DND-41 (cell line): ENCODE measurements at regions not wholly inside any gene's neighbourhood (a gene's known extent, or its start where the extent isn't known, plus 50 kb on each side); places are given as distances from the start of the nearest gene placed in this dataset.

Source experiments
- CTCF ChIP-seq: IDR thresholded peaks from 2 replicates; pipeline ENCODE4 v1.5.1; 2012; ENCODE audit warnings: borderline replicate concordance, low read length, moderate library complexity, mild to moderate bottlenecking; ENCODE audit not compliant: poor library complexity, severe bottlenecking; ENCODE audit errors: extremely low read depth
- EZH2 ChIP-seq: IDR thresholded peaks from 3 replicates; pipeline ENCODE4 v1.6.1; 2012; ENCODE audit warnings: borderline replicate concordance, low read depth, mild to moderate bottlenecking, moderate library complexity, low read length, inconsistent platforms; ENCODE audit not compliant: severe bottlenecking

GRCh38 chr3:72320955-72321303 is 527.3 kb downstream of the SHQ1 start:
- no peak for TF ChIP-seq CTCF
- no peak for TF ChIP-seq EZH2
